NT2/D1 (cell line): ENCODE measurements at regions not wholly inside any gene's neighbourhood (a gene's known extent, or its start where the extent isn't known, plus 50 kb on each side); places are given as distances from the start of the nearest gene placed in this dataset.

Source experiments
- DNase-seq: peaks from one replicate; pipeline ENCODE4 v3.0.0-alpha.2; 2011; ENCODE audit warnings: low read depth, low spot score
- H3K27me3 ChIP-seq: 2 replicates; pipeline ENCODE4 v1.6.0; 2011; ENCODE audit warnings: mild to moderate bottlenecking; ENCODE audit not compliant: insufficient read length, insufficient read depth
- H3K36me3 ChIP-seq: 2 replicates; pipeline ENCODE4 v1.6.1; 2011; ENCODE audit warnings: mild to moderate bottlenecking, low read length, mixed read lengths; ENCODE audit not compliant: insufficient read depth, insufficient read length
- H3K4me1 ChIP-seq: 2 replicates; pipeline ENCODE4 v1.5.1; 2011; ENCODE audit not compliant: insufficient read depth, insufficient read length
- H3K4me3 ChIP-seq: 2 replicates; pipeline ENCODE4 v1.5.1; 2011; ENCODE audit warnings: low read depth; ENCODE audit not compliant: insufficient read length
- H3K9ac ChIP-seq: 2 replicates; pipeline ENCODE4 v1.6.0; 2011; ENCODE audit warnings: low read depth; ENCODE audit not compliant: insufficient read length
- H3K9me3 ChIP-seq: 2 replicates; pipeline ENCODE4 v1.5.1; 2011; ENCODE audit warnings: mild to moderate bottlenecking, low read length; ENCODE audit not compliant: insufficient read depth
- SUZ12 ChIP-seq: IDR thresholded peaks from 2 replicates; pipeline ENCODE4 v1.6.1; 2011; ENCODE audit not compliant: insufficient read length, insufficient read depth; ENCODE audit errors: extremely low read depth
- YY1 ChIP-seq: IDR thresholded peaks from 2 replicates; pipeline ENCODE4 v1.6.1; 2011; ENCODE audit not compliant: insufficient read length, insufficient read depth
- ZNF274 ChIP-seq: IDR thresholded peaks from 2 replicates; pipeline ENCODE4 v1.6.1; 2011; ENCODE audit warnings: mild to moderate bottlenecking, low read depth, low read length

- Histone ChIP-seq H3K9me3 (no peaks in the 10 kb centered on the region), H3K4me3 (no peak overlapping the region), H3K9ac (no peak overlapping the region), H3K27me3 (no peaks in the 10 kb centered on the region), H3K36me3 (no peaks in the 10 kb centered on the region), H3K4me1 (no peaks in the 10 kb centered on the region)
- TF ChIP-seq SUZ12 (no peak), YY1 (no peak), ZNF274 (no peak)
- no peak for DNase-seq
Observed at GRCh38 chr6:155648301-155648700, 192.7 kb upstream of the NOX3 start.

- no peak for DNase-seq
- H3K36me3 ChIP-seq, result no peaks in the 10 kb centered on the region
- H3K27me3 ChIP-seq, result no peaks in the 10 kb centered on the region
- H3K4me1 ChIP-seq, result no peaks in the 10 kb centered on the region
- H3K9me3 ChIP-seq, result no peaks in the 10 kb centered on the region
- no peak overlapping the region for H3K4me3 ChIP-seq
- TF ChIP-seq YY1, result no peak
- TF ChIP-seq SUZ12, result no peak
- TF ChIP-seq ZNF274, result no peak
- H3K9ac ChIP-seq, result no peak overlapping the region
Observed at GRCh38 chr6:155647354-155647753, 191.7 kb upstream of the NOX3 start.

- Histone ChIP-seq H3K9ac (no peak overlapping the region), H3K9me3 (no peaks in the 10 kb centered on the region), H3K4me1 (no peaks in the 10 kb centered on the region), H3K4me3 (no peak overlapping the region), H3K27me3 (no peaks in the 10 kb centered on the region), H3K36me3 (no peaks in the 10 kb centered on the region)
- no peak for TF ChIP-seq YY1
- no peak for TF ChIP-seq SUZ12
- no peak for TF ChIP-seq ZNF274
- no peak for DNase-seq
Observed at GRCh38 chr6:155646443-155646842, 190.8 kb upstream of the NOX3 start.

- Histone ChIP-seq H3K9me3 (no peaks in the 10 kb centered on the region), H3K9ac (no peak overlapping the region), H3K36me3 (no peaks in the 10 kb centered on the region), H3K4me1 (no peaks in the 10 kb centered on the region), H3K4me3 (no peak overlapping the region), H3K27me3 (no peaks in the 10 kb centered on the region)
- DNase-seq, result no peak
- TF ChIP-seq SUZ12 (no peak), ZNF274 (no peak), YY1 (no peak)
Observed at GRCh38 chr6:155645325-155645724, 189.7 kb upstream of the NOX3 start.

- H3K4me1 ChIP-seq, result no peaks in the 10 kb centered on the region
- H3K4me3 ChIP-seq, result no peak overlapping the region
- H3K27me3 ChIP-seq, result no peaks in the 10 kb centered on the region
- no peak for DNase-seq
- no peaks in the 10 kb centered on the region for H3K36me3 ChIP-seq
- no peaks in the 10 kb centered on the region for H3K9me3 ChIP-seq
- no peak overlapping the region for H3K9ac ChIP-seq
- TF ChIP-seq YY1 (no peak), SUZ12 (no peak), ZNF274 (no peak)
Observed at GRCh38 chr6:155641603-155642002, 186.0 kb upstream of the NOX3 start.

GRCh38 chr6:155638200-155638599 lies 182.6 kb upstream of the NOX3 start:
- H3K9me3 ChIP-seq, result no peaks in the 10 kb centered on the region
- no peak overlapping the region for H3K4me3 ChIP-seq
- H3K36me3 ChIP-seq, result no peaks in the 10 kb centered on the region
- TF ChIP-seq YY1, result no peak
- no peak for TF ChIP-seq SUZ12
- no peak for TF ChIP-seq ZNF274
- no peaks in the 10 kb centered on the region for H3K27me3 ChIP-seq
- H3K4me1 ChIP-seq, result no peaks in the 10 kb centered on the region
- H3K9ac ChIP-seq, result no peak overlapping the region
- DNase-seq, result no peak

DNA sequence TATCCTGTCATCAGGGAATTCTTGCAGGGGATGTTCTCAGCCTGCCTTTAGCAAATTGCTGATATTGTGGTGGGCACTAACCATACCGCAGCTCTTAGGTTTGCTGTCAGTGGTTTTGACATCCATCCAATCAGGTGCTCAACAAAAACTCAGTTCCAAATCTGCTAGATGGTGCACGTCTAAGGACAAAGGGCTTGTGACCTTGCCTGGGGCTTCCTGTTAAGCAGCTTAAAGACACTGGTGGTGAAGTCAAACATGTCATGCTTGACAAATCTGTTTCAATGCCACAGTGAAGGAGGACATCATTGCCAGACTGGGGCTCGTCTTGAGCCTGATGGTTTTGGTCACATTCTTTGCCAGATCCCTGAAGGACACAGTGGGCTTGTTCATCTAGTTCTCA lies 179.8 kb upstream of the NOX3 start:
- Histone ChIP-seq H3K4me1 (no peaks in the 10 kb centered on the region), H3K9me3 (no peaks in the 10 kb centered on the region), H3K27me3 (no peaks in the 10 kb centered on the region), H3K36me3 (no peaks in the 10 kb centered on the region), H3K4me3 (no peak overlapping the region), H3K9ac (no peak overlapping the region)
- no peak for DNase-seq
- no peak for TF ChIP-seq SUZ12

GRCh38 chr6:155630085-155630484 lies 174.4 kb upstream of the NOX3 start:
- Histone ChIP-seq H3K4me1 (no peaks in the 10 kb centered on the region), H3K4me3 (no peak overlapping the region), H3K27me3 (no peaks in the 10 kb centered on the region), H3K36me3 (no peaks in the 10 kb centered on the region), H3K9ac (no peak overlapping the region), H3K9me3 (no peaks in the 10 kb centered on the region)
- DNase-seq, result no peak
- TF ChIP-seq ZNF274, result no peak
- no peak for TF ChIP-seq SUZ12
- TF ChIP-seq YY1, result no peak
